ENCODE measurements at regions not wholly inside any gene's neighbourhood (a gene's known extent, or its start where the extent isn't known, plus 50 kb on each side); places are given as distances from the start of the nearest gene placed in this dataset.

DNA sequence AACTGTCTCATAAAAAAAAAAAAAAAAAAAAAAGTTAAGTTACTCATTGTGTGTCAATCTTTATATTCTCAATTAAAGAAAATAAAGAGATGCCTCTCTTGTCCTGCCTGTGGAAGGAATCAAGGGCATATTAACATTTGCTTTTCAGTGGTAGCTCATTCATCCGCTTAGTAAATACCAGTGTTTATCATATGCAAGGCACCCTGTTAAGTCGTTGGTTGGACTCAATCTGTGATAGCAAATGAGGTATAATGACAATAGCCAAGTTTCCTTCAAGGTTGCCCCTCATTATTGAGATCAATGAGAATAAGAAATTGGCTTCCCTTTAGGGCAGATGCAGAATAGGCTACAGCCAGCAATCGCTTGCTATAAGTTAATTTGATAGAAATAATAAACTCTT is 812.7 kb upstream of the COBL start:
- TF ChIP-seq, protein P1, sequence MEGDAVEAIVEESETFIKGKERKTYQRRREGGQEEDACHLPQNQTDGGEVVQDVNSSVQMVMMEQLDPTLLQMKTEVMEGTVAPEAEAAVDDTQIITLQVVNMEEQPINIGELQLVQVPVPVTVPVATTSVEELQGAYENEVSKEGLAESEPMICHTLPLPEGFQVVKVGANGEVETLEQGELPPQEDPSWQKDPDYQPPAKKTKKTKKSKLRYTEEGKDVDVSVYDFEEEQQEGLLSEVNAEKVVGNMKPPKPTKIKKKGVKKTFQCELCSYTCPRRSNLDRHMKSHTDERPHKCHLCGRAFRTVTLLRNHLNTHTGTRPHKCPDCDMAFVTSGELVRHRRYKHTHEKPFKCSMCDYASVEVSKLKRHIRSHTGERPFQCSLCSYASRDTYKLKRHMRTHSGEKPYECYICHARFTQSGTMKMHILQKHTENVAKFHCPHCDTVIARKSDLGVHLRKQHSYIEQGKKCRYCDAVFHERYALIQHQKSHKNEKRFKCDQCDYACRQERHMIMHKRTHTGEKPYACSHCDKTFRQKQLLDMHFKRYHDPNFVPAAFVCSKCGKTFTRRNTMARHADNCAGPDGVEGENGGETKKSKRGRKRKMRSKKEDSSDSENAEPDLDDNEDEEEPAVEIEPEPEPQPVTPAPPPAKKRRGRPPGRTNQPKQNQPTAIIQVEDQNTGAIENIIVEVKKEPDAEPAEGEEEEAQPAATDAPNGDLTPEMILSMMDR (IDR thresholded peaks at IDR 0.05): no peak
- no peak for TF ChIP-seq POLR2A (IDR thresholded peaks at IDR 0.05)

All from body of pancreas (tissue), 4 donors.